ENCODE measurements at regions not wholly inside any gene's neighbourhood (a gene's known extent, or its start where the extent isn't known, plus 50 kb on each side); places are given as distances from the start of the nearest gene placed in this dataset.

DNA sequence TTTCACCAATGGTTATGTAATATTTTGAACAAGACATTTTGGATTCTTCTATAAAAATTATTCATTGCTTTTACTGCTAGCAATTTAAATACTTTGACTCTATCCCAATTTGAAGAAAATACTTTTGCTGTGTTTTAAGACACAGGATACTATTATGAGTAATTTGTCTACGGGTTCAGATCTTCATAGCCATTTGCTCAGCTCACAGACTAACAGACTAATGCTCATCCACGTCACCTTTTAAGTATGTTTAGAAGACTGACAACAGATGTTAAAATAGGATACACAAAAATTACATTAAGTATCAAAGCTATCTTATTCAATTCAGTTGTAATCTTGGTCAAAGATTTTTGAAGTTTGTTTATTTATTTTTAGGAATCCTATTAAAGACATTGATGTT is 251.3 kb upstream of the CHRM2 start:
- TF ChIP-seq, protein P1, sequence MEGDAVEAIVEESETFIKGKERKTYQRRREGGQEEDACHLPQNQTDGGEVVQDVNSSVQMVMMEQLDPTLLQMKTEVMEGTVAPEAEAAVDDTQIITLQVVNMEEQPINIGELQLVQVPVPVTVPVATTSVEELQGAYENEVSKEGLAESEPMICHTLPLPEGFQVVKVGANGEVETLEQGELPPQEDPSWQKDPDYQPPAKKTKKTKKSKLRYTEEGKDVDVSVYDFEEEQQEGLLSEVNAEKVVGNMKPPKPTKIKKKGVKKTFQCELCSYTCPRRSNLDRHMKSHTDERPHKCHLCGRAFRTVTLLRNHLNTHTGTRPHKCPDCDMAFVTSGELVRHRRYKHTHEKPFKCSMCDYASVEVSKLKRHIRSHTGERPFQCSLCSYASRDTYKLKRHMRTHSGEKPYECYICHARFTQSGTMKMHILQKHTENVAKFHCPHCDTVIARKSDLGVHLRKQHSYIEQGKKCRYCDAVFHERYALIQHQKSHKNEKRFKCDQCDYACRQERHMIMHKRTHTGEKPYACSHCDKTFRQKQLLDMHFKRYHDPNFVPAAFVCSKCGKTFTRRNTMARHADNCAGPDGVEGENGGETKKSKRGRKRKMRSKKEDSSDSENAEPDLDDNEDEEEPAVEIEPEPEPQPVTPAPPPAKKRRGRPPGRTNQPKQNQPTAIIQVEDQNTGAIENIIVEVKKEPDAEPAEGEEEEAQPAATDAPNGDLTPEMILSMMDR (IDR thresholded peaks at IDR 0.05 in 4 of 5, conservative IDR thresholded peaks at IDR 0.05 in 1 of 5), result no peak
- TF ChIP-seq POLR2A (IDR thresholded peaks at IDR 0.05), result no peak

Data from gastrocnemius medialis (tissue), 4 donors.